ENCODE measurements at regions not wholly inside any gene's neighbourhood (a gene's known extent, or its start where the extent isn't known, plus 50 kb on each side); places are given as distances from the start of the nearest gene placed in this dataset.

- no peak for DNase-seq (ENCODE audit: low read depth in 2 of 2)
These were observed 452.2 kb upstream of the LRATD1 start for GRCh38 chr2:14180333-14180732.

DNA sequence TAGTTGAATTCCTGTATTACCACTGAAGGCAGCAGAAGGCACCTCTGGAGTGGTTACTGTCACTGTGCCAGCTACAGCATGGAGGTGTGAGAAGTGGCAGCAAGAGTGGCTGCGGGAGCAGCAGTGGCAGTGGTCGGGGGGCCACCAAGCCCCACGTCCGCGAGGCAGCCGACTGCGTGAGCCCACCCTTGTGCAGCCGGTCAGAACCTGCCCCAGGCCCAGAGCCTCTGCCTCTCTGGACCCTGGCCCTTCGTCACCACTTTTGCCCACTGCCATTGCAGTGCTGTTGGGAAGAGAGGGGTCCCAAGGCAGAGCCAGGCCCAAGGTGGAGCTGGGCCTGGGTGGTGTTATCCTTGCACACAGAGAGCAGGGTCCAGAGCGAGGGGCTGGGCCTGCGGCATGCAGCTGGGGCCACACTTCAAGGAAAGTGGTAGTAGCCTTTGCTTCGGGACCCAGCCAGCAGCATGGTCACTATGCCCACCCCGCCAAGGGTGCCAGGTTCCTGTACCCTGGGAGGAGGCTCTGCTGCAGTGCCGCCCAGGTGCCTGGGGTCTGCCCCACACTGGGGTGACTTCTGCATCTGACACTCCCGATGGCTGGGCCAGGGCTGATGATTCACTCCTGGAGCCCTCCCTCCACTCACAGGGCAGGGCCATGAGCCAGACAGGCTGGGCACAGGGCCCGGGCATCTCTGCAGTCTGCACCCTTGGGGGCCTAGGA is 450.1 kb upstream of the LRATD1 start:
- no peak for DNase-seq (ENCODE audit: low read depth in 2 of 2)

DNA sequence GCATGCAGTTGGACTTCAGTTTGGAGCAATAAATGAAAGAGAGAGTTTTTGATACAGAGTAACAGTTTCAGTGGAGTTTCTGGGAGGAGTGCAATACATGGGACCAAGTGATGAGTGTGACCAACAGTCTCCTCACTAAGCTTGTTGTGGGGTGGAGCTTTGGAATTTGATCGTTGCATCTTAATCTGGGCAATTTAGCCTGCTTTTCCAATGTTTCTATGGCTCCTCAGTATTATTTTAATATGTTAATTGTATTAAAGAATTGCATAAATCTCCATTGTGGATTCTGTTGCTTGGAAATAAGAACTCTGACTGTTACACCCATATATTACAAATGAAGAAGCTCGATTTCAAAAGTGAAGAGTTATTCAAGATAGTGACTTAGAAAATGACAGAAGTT is 446.6 kb upstream of the LRATD1 start:
- no peak for DNase-seq (ENCODE audit: low read depth in 2 of 2)

DNA sequence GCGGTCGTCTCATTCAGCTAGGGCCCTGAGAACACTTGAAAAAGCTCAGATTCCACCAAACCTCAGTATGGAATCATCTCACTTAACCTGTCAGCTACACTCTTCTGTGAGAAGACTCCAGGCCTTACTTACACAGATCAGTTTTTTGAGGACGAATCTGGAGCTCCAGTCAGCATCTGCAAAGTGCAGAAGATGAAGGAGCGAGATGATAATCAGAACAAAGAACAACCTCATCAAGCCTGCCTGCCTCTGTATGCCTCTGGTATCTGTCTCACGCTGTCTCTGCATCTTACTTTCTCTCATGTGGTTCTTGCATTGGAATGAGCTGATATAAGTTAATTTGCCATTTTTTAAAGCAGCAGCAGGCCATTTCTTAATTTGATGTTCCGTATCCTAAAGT is 444.1 kb upstream of the LRATD1 start:
- DNase-seq (ENCODE audit: low read depth in 2 of 2): no peak

DNA sequence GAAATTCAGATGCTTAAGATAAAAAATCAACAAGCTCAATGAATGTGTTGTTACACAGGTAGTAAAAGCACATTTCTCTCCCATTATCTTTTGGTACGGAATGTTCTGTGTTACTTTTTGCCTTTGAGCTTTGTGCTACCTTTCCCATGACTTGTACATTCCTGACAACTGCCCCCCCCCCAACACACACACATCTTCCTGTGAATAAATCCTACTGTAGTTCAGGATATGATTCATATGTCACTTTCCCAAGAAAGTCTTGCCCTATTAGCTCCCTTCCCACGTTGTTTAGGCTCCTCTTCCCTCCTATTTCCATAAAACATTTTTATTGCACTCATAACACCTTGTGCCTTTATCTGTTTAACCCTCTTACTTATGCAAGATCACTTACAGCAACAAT is 442.6 kb upstream of the LRATD1 start:
- no peak for DNase-seq (ENCODE audit: low read depth in 2 of 2)

DNA sequence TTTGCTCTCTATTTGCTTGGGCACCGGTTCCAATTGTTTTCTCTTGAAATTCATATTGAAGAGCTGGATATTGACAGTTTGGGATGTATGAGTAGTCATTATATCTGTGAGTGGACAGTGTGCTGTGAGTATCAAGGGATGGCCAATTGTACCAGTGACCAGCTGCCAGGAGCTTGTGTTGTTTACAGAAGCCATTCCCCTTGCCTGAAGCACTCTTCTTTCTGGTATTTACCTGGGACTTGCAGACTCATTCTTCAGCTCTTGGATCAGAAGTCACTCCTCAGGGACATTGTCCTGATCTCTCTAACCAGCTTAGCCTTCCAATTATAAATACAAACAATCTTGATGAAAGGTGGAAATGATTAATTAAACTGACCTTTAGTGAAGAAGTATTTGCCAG is 438.3 kb upstream of the LRATD1 start:
- no peak for DNase-seq (ENCODE audit: low read depth in 2 of 2)

- no peak for DNase-seq (ENCODE audit: low read depth in 2 of 2)
These were observed 435.2 kb upstream of the LRATD1 start for GRCh38 chr2:14197293-14197692.

DNA sequence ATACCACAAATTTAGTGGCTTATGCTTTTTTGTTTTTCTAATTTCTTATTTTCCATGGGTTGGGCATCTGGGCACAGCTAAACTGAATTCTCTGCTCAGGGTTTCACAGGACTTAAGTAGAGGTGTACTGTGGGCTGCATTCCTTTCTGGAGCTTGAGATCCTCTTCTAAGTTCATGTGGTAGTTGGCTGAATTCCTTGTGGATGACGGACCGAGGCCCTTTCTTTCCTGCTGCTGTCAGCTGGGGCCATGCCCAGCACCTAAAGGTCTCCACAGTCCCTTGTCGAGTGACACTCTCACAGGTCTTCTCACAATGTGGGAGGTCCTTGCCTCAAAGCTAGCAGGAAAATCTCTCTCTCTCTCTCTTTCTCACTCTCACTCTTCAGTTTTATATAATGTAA is 433.5 kb upstream of the LRATD1 start:
- no peak for DNase-seq (ENCODE audit: low read depth in 2 of 2)

DNA sequence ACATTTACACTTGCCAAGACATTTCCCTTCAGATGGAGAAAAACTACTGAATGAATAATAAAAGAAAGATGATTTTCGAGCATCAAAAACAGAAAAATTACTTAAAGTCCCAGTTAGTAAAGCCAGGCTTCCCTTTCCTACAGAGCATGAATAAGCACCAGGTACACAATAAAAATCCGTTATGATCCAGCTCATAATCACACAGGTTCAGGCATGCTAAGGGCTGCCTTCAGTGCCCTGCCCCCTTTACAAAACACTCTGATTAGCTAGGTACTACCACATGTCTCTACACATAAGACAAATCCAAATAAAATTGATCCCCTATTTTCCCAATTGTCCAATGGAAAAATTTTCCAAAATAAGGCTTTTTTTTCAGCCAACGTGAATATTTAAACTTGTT is 413.2 kb upstream of the LRATD1 start:
- DNase-seq (ENCODE audit: low read depth in 2 of 2): no peak

DNA sequence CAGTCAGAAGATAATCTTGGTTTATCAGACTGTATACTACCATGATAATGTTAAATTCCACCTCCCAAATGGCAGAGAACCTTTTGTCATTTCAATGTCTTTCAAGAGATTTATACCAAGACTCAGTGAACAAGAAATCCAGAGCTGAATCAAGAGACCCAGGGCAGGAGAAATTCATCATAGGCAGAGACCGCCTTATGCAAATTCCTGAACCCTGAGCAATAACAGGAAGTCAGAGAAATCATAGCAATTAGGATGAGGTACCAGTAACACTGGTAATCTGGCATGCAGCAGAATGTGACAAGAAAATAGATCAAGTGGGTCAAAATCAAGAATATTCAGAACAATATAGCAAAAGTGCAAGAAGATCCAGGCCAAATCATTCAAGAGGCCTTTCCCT is 412.4 kb upstream of the LRATD1 start:
- no peak for DNase-seq (ENCODE audit: low read depth in 2 of 2)

DNA sequence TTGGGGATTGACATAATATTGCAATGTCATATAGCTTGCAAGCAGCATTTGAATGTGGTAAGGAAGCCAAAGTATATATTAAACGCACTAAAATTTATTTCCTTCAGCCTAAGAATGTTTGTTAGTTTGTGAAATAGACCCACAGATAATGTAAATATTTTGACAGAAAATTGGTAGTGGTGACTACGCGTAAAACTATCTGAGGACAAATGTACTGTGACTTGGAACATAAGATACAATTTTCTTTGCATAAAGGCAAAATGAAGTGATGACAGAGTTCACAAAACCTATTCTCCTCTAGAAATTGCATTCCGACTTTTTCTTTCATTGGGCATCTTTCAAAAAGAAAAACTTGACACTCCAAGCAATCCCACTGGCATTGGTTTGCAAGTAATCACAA is 411.1 kb upstream of the LRATD1 start:
- no peak for DNase-seq (ENCODE audit: low read depth in 2 of 2)

DNA sequence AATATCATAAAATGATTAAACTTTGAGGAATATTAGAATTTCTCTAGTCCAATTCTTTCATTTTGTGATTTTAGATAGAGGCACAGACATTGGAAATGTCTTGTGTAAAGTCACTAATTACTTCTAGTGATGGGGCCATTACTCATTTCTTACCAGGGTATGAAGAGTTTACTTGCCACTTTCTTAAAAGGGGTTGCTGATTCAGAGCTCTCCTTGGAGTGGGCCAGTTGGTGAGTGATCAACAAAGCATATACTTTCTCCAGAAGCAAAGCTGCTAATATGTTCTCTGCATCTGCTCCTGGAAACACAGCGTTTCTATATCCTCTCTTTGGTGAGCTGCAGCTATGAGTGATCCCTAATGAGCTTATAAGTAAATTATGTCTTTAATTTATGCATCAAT is 408.9 kb upstream of the LRATD1 start:
- DNase-seq (ENCODE audit: low read depth in 2 of 2): no peak

- no peak for DNase-seq (ENCODE audit: low read depth in 2 of 2)
These were observed 401.1 kb upstream of the LRATD1 start for GRCh38 chr2:14231391-14231898.

DNA sequence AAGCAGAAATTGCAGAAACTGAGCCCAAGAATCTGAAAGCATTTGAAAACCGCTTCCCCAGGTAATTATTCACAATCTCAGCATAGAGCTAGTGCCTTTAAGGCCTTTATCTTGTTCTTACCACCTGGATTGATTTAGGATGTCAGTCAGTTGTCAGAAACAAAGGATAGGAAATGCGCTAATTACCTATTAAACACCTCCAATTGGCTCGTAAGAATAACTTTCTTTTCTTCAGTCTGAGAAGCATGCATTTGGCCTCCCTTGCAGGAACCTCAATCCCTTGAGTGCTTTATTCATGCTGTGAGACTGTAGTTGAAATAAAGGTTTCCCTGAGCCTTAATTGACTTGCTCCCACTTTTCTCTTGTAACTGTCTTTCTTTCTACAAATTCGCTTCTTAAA is 400.3 kb upstream of the LRATD1 start:
- DNase-seq (ENCODE audit: low read depth in 2 of 2): no peak

GRCh38 chr2:14234911-14235310 is 397.6 kb upstream of the LRATD1 start:
- no peak for DNase-seq (ENCODE audit: low read depth in 2 of 2)

DNA sequence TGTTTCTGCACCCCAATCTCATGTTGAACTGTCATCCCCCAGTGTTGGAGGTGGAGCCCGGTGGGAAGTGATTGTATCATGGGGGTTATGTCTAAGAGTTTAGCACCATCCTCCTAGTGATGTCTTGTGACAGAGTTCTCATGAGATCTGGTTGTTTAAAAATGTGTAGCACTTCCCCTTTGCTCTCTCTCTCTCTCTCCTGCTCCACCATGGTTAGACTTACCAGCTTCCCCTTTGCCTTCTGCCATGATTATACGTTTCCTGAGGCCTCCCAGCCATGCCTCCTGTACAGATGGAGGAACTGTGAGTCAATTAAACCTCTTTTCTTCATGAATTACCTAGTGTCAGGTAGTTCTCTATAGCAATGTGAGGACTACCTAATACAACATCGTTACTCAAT is 396.9 kb upstream of the LRATD1 start:
- DNase-seq (ENCODE audit: low read depth in 2 of 2): no peak

DNA sequence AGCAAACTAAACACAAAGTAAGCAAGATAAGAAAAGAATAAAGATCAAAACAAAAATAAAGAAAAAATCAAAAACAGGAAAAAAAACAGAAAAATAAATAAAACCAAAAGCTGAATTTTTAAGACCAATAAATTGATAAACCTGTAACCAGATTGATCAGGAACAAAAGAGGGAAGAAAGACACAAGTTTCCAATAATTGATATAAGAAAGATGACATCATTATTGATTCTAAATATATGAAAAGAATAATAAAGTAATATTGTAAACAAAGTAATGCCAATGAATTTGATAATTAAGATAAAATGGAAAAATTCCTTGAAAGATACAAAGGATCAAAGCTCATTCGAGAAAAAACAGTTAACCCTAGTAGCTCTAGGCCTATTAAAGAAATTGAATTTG is 394.6 kb upstream of the LRATD1 start:
- DNase-seq (ENCODE audit: low read depth in 2 of 2): no peak

DNA sequence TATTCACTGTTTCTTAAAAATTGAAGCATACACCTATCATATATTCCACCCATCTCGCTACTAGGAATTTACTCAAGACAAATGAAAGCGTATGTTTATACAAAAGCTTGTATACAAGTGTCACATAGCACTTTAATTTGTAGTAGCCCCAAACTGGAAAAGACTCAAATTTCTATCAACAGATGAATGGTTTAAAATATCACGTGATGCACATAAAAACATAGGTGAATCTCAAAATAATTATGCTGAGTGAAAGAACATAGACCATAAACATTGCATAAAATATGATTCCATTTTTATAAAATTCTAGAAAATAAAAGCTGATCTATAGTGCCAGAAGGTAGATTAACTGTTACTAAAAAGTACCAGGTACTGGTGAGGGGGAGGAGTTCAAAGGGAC is 392.9 kb upstream of the LRATD1 start:
- no peak for DNase-seq (ENCODE audit: low read depth in 2 of 2)

DNA sequence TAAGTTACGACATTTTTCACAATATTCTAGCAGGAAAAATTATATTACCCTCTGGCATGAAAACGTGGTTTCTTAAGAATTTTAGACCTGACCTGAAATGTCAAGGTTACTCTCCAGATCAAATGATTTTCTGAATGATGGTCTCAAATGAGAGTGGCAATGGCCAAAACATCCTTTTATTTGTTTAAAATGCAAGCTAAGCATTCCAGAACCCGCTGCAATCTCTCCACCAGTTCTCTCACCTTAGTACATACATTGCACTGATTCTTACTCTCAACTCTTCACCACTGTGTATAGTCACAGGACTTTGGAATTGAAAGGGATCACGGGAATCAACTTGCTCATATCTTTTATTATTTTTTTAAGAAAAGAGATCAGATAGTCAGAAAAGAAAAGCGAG is 391.6 kb upstream of the LRATD1 start:
- DNase-seq (ENCODE audit: low read depth in 2 of 2): no peak

- DNase-seq (ENCODE audit: low read depth in 2 of 2): no peak
These were observed 386.6 kb upstream of the LRATD1 start for GRCh38 chr2:14245901-14246300.

DNA sequence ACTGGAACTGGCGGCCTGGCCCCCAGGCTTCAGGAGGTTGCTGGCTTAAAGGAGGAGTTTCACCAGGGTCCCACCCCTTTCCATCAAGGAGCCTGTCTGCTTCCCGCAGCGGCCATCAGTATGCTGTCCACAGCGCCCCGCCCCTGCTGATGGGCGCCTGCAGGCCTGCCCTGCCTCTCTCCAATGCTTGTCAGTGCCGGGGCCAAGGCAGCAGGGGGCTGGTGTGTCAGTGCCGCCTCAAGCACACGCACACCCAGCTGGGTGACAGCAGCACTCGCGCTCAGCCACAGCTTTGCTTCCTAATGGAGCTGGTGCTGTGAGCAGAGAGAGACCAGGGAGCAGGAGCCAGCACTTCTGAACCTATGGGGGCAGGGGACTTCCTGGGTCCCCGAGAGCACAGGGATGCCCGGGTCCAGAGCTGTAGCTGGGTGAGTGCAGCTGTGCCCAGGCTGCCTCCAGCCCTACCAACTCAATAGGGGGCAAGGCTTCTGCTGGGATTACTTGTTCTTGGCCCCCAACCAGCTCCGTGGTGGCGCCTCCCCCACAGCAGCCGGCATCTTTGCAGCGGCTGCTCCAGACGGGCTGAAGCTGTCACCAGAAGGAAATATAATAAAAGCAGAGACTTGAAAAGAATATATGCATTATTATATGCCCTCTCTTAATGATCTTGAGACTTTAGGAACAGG is 377.2 kb upstream of the LRATD1 start:
- no peak for DNase-seq (ENCODE audit: low read depth in 2 of 2)

GRCh38 chr2:14256890-14257289 is 375.6 kb upstream of the LRATD1 start:
- DNase-seq (ENCODE audit: low read depth in 2 of 2): no peak

DNA sequence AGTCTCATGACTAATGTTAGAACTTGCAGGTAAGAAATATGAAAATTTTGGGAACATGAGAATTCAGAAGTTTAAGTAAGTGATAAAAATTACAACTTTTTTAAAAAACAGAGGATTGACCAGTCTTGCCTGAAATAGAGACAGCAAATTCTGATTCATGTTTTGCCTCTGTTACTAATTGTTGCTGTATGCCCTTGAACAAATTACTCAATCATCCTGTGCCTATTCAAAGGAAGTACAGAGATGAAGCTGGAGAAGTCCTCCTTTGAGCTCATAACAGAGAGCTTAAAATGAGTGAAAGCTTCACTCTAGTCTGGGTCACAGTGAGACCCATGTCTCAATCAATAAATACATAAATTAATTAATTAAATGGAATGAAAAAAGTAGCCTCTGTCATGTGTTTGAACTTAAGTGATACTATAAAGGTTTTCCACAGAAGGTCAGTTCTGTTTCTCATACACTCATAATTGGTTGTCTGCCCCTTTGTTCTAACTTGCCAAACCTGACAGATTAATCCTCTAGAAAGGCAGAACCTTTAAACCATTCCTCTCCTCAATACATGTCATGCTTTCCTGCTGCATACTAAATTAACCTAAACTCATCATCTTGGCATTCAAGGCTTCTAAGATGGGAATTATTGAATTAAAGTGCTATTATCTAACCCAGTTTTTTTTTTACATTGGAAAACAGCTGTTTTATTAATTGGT is 374.6 kb upstream of the LRATD1 start:
- no peak for DNase-seq (ENCODE audit: low read depth in 2 of 2)
